Sigmoid colon (tissue), 6 donors: ENCODE measurements at regions not wholly inside any gene's neighbourhood (a gene's known extent, or its start where the extent isn't known, plus 50 kb on each side); places are given as distances from the start of the nearest gene placed in this dataset.

Experiments
- DNase-seq: peaks from one replicate; pipeline ENCODE4 v3.0.0-alpha.2; 2019
- H3K27ac ChIP-seq, 4 donors: fragments of 200-600 bp; sonication (generic); one replicate each; pipeline ENCODE4 v1.5.1; 2016 to 2019; ENCODE audit warnings: mild to moderate bottlenecking in 1 of 4
- H3K27me3 ChIP-seq, 3 donors: fragments of 200-600 bp; sonication (generic); one replicate each; pipeline ENCODE4 v1.5.1; 2019; ENCODE audit warnings: mild to moderate bottlenecking in 1 of 3
- H3K36me3 ChIP-seq, 4 donors: fragments of 200-600 bp; sonication (generic); one replicate each; pipeline ENCODE4 v1.5.1; 2016 to 2019
- H3K4me1 ChIP-seq, 4 donors: fragments of 200-600 bp; sonication (generic); one replicate each; pipeline ENCODE4 v1.5.1; 2017 to 2019
- H3K4me3 ChIP-seq, 4 donors: fragments of 200-600 bp; sonication (generic); one replicate each; pipeline ENCODE4 v1.5.1; 2017 to 2019; ENCODE audit warnings: mild to moderate bottlenecking in 2 of 4, moderate library complexity in 1 of 4
- H3K9me3 ChIP-seq, 4 donors: fragments of 200-600 bp in 3 of 4; sonication (generic) in 3 of 4; one replicate each; pipeline versions ENCODE4 v1.5.1 to v1.6.1; 2013 to 2019
- CTCF ChIP-seq, 4 experiments: fragments of 450-650 bp in 3 of 4; fragments of 200-600 bp in 1 of 4; IDR thresholded peaks; one replicate each; pipeline ENCODE4 v1.5.1; 2016 to 2019; ENCODE audit warnings: antibody characterized with exemption in 4 of 4, mild to moderate bottlenecking in 3 of 4, moderate library complexity in 2 of 4
- EP300 ChIP-seq, 4 donors: sonication (generic); formaldehyde crosslinking; IDR thresholded peaks; one replicate each; pipeline ENCODE4 v1.6.1; 2017; ENCODE audit warnings: antibody characterized with exemption in 4 of 4
- POLR2A ChIP-seq, 2 donors: fragments of 450-650 bp; IDR thresholded peaks; one replicate each; pipeline ENCODE4 v1.6.1; 2016; ENCODE audit warnings: antibody characterized with exemption in 2 of 2, mild to moderate bottlenecking in 2 of 2, moderate library complexity in 2 of 2
- POLR2AphosphoS5 ChIP-seq, 4 donors: sonication (generic); formaldehyde crosslinking; IDR thresholded peaks; one replicate each; pipeline ENCODE4 v1.6.1; 2017; ENCODE audit warnings: antibody characterized with exemption in 4 of 4
- WGBS, 2 donors: extraction: QIAGEN DNeasy Blood & Tissue Kit; methylation state at CpG; one replicate each; pipeline ENCODE4 v1.1.7; 2013; 5-methylcytosine and 5-hydroxymethylcytosine counted together
- intact Hi-C: fragments of 100-400 bp; cut with DNase I; formaldehyde crosslinking; loops from one replicate; pipeline ENCODE4 v1.15.1; 2023
- donor health status: healthy with polysubstance abuse.
- donor health status: healthy.

GRCh38 chr2:9782197-9782719 lies 61.0 kb upstream of the TAF1B start:
- Histone ChIP-seq H3K36me3 (no peaks in the 10 kb centered on the region), H3K27me3 (no peaks in the 10 kb centered on the region), H3K4me1 (peaks cover 0 to 4% (median 0%) of the 10 kb centered on the region in 4 donors), H3K27ac (no peak overlapping the region), H3K4me3 (no peak overlapping the region), H3K9me3 (no peaks in the 10 kb centered on the region)
- WGBS, 2 donors = 24 to 60% methylated on average over 8 of the region's 8 CpGs
- intact Hi-C loops = no loop called here
- TF ChIP-seq EP300 (IDR thresholded peaks at IDR 0.05) (no peak), POLR2AphosphoS5 (IDR thresholded peaks at IDR 0.05) (no peak), POLR2A (IDR thresholded peaks at IDR 0.05) (no peak), CTCF (IDR thresholded peaks at IDR 0.05) (no peak)
- DNase-seq = no peak

DNA sequence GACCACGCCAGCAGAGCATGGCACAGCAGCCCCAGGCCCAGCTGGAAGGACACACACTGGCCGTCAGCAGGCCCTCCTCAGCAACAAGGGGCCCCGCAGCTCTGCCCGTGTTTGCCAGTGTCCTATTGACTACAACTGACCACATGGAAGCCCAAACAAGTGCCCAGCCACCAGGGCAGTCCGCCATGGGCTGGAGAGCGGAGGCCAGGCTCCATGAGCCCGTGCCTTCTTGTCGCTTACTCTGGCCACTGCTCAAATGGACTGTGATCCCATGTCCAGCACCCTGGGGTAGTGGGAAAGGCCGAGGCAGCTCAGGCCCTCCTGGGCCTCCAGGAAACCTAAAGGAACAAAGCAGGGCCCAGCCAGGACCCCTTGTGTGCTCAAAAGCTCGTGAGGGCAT lies 53.9 kb upstream of the TAF1B start:
- TF ChIP-seq EP300 (IDR thresholded peaks at IDR 0.05) (no peak), CTCF (IDR thresholded peaks at IDR 0.05) (no peak), POLR2A (IDR thresholded peaks at IDR 0.05) (no peak), POLR2AphosphoS5 (IDR thresholded peaks at IDR 0.05) (no peak)
- WGBS, 2 donors = 96% methylated on average over 10 of the region's 10 CpGs
- no peak for DNase-seq

GRCh38 chr2:9790702-9791225 lies 52.5 kb upstream of the TAF1B start:
- no peak overlapping the region for H3K27ac ChIP-seq
- intact Hi-C loops = loop anchor here (10.0 kb wide), 1 partner anchor 644 kb away; no protein-coding TSS in a partner anchor
- H3K36me3 ChIP-seq = no peaks in the 10 kb centered on the region
- H3K4me1 ChIP-seq = no peaks in the 10 kb centered on the region
- DNase-seq = no peak
- no peak overlapping the region for H3K4me3 ChIP-seq
- 94 to 96% methylated on average over 8 of the region's 8 CpGs for WGBS, 2 donors
- H3K9me3 ChIP-seq = peaks cover 0 to 2% (median 0%) of the 10 kb centered on the region in 4 donors
- no peaks in the 10 kb centered on the region for H3K27me3 ChIP-seq
- TF ChIP-seq CTCF (IDR thresholded peaks at IDR 0.05) = no peak
- no peak for TF ChIP-seq POLR2A (IDR thresholded peaks at IDR 0.05)
- TF ChIP-seq POLR2AphosphoS5 (IDR thresholded peaks at IDR 0.05) = no peak
- TF ChIP-seq EP300 (IDR thresholded peaks at IDR 0.05) = no peak

More for the DNA sequence above, 53.9 kb upstream of the TAF1B start:
- no peaks in the 10 kb centered on the region for H3K27me3 ChIP-seq
- no peak overlapping the region for H3K27ac ChIP-seq
- intact Hi-C loops = no loop called here
- peaks cover 0 to 2% (median 0%) of the 10 kb centered on the region in 4 donors for H3K9me3 ChIP-seq
- no peaks in the 10 kb centered on the region for H3K36me3 ChIP-seq
- no peak overlapping the region for H3K4me3 ChIP-seq
- H3K4me1 ChIP-seq = no peaks in the 10 kb centered on the region

- 72 to 90% methylated on average over 4 of the region's 4 CpGs for WGBS, 2 donors
- no peaks in the 10 kb centered on the region for H3K4me1 ChIP-seq
- H3K27ac ChIP-seq = no peak overlapping the region
- H3K9me3 ChIP-seq = peaks cover 0 to 2% (median 0%) of the 10 kb centered on the region in 4 donors
- intact Hi-C loops = loop anchor here (10.0 kb wide), 1 partner anchor 643 kb away; no protein-coding TSS in a partner anchor
- no peaks in the 10 kb centered on the region for H3K27me3 ChIP-seq
- TF ChIP-seq POLR2A (IDR thresholded peaks at IDR 0.05) = no peak
- no peak for TF ChIP-seq CTCF (IDR thresholded peaks at IDR 0.05)
- TF ChIP-seq EP300 (IDR thresholded peaks at IDR 0.05) = no peak
- no peak overlapping the region for H3K4me3 ChIP-seq
- H3K36me3 ChIP-seq = no peaks in the 10 kb centered on the region
- DNase-seq = no peak
Observed at GRCh38 chr2:9791711-9792110, 51.6 kb upstream of the TAF1B start.
